WI38 (cell line): ENCODE measurements at regions not wholly inside any gene's neighbourhood (a gene's known extent, or its start where the extent isn't known, plus 50 kb on each side); places are given as distances from the start of the nearest gene placed in this dataset.
"Not testable (repeated sequence)": the region's sequence is repeated elsewhere in the genome, so short reads cannot be mapped to it uniquely, and the experiment has no call there.

Experiments used
- H3K4me3 ChIP-seq: 2 replicates; pipeline ENCODE4 v1.5.1; 2011; ENCODE audit warnings: low read depth, mild to moderate bottlenecking, control low read depth, low read length

DNA sequence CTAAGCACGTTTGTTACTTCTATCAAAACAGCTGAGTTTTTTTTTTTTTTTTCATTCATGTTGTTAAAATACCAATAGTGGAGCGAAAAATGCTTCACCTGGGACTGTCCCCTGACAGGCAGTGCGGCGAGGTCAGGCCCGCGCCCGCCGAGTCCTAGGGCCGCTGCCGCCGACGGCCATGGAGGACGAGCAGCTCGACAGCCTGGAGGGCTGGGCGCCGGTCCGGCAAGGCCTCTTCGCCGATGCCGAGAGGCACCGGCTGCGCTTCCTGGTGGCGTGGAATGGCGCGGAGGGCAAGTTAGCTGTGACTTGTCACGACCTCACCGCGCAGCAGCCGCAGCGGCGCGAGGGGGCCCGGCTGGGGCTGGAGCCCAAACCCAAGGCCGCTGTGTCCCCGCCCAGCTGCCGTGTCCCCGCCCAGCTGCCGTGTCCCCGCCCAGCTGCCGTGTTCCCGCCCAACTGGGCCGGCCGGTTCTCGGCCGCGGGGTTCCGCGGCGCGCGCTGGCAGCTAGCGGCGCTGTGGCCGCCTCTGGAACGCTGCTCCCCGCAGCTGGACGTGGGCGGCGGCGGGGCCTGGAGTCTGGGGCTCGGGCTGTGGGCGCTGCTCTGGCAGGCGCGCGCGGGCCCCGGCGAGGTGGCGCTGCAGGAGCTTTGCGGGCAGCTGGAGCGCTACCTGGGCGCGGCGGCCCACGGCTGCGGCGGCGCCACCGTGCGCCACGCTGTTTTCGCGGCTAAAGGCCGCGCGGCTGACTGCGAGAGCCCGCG is 56.7 kb upstream of the GOLGA8R start:
- peak overlapping the region; percentile 32 for H3K4me3 ChIP-seq

DNA sequence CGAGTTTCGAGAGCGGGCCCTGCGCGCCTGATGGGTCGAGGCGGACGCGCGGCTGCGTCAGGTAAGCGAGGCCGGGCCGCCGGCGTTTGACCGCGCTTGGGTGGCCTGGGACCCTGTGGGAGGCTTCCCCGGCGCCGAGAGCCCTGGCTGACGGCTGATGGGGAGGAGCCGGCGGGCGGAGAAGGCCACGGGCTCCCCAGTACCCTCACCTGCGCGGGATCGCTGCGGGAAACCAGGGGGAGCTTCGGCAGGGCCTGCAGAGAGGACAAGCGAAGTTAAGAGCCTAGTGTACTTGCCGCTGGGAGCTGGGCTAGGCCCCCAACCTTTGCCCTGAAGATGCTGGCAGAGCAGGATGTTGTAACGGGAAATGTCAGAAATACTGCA is 57.3 kb upstream of the GOLGA8R start:
- peak overlapping the region; percentile 32 for H3K4me3 ChIP-seq

DNA sequence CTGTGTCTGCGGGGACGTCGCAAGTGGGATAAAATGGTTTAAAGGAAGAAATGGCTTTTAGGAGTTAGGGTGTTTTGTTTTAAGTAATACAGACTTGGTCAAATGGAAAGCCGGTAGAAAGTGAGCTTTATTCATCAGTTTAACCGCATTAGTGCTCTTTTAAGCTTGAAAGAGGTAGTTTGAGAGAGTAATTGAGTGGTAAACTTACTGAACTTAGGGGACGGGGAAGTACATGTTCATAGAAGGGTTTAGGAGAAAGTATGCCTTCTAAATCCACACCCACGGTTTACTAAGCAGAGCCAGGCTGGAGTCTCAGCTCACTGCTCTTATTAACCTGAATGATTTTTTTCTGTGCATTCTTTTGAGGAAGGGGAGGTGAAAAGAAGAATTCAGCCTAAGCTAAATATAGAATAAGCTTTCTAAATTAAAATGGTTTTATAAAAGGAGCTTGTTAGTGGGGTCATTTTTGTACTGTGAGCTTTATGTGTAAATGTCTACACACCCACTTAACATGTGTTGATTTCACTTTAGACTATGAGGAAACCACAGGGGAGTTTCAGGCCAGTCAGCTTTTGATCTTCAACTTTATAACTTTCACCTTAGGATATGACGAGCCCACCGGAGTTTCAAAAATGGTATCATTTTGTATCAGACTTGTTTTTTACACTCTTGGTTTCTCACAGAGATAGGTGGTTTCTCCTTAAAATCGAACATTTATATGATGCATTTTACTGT is 57.9 kb upstream of the GOLGA8R start:
- H3K4me3 ChIP-seq: not testable (repeated sequence)

- not testable (repeated sequence) for H3K4me3 ChIP-seq
Measured at GRCh38 chr15:30484887-30485286, 67.0 kb upstream of the GOLGA8Q start.

DNA sequence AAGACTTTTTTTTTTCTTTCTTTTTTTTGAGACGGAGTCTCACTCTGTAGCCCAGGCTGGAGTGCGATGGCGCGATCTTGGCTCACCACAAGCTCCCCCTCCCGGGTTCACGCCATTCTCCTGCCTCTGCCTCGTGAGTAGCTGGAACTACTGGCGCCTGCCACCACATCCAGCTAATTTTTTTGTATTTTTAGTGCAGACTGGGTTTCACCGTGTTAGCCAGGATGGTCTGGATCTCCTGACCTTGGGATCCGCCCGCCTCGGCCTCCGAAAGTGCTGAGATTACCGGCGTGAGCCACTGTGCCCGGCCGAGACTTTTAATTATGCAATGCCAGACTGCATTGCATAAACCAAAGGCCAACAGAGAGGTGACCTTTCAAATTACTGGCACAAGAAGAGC is 62.6 kb upstream of the GOLGA8Q start:
- not testable (repeated sequence) for H3K4me3 ChIP-seq

DNA sequence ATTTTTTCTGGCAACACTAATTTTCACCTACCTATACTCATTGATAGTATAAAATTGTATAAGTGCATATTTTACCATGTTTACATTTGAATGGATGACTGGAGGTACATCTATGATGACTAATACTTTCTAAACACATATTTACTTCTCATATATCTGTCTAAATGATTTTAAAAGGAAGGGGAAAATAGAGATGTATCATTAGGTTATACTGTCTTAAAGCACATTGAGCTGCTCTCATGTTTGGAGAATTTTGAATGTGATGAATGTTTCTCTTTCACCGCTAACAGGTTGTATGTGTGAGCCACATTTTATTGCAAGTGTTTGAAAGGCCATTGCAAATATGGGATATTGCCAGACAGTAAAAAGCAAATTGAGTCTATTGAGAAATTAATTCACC is 61.5 kb upstream of the GOLGA8Q start:
- not testable (repeated sequence) for H3K4me3 ChIP-seq

DNA sequence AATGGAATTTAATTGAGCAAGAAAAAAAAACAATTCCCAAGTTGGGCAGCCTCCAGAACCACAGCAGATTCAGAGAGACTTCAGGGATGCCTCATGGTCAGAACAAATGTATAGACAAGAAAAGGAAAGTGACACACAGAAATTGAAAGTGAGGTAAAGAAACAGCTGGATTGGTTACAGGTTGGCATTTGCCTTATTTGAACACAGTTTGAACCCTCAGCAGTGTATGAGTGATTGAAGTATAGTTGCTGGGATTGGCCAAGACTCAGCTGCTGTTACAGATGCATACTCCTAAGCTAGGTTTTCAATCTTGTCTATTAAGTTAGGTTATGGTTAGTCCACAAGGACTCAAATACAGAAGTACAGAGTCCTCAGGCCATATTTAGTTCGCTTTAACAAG is 57.9 kb upstream of the GOLGA8Q start:
- H3K4me3 ChIP-seq: not testable (repeated sequence)

DNA sequence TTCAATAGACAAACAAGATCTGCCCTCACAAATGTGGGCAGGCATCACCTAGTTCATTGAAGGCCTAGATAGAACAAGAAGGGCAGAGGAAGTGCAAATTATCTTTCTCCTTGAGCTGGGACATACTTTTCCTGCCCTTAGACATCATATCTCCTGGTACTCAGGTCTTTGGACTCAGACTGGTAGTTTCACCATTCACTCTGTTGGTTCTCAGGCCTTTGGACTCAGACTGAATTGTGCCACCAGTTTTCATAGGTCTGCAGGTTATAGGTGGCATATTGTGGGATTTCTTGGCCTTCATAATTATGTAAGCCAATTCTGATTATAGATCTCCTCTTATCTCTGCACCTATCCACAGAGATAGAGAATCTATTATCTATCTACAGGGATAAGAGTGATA is 54.6 kb upstream of the GOLGA8Q start:
- H3K4me3 ChIP-seq: not testable (repeated sequence)

GRCh38 chr15:30499233-30499632 is 52.6 kb upstream of the GOLGA8Q start:
- H3K4me3 ChIP-seq: not testable (repeated sequence)

GRCh38 chr15:30500511-30500910 is 51.3 kb upstream of the GOLGA8Q start:
- H3K4me3 ChIP-seq: not testable (repeated sequence)
